GM19438 (cell line): ENCODE measurements at regions not wholly inside any gene's neighbourhood (a gene's known extent, or its start where the extent isn't known, plus 50 kb on each side); places are given as distances from the start of the nearest gene placed in this dataset.

Source experiments
- ATAC-seq: cut with Tn5 transposase; IDR thresholded peaks from one replicate; pipeline ENCODE4 v1.9.1; 2021; ENCODE audit warnings: low read depth; ENCODE audit not compliant: unreplicated experiment

- ATAC-seq: no peak
These were observed 57.6 kb upstream of the SLC6A11 start for GRCh38 chr3:10758304-10759037.

- no peak for ATAC-seq
These were observed 56.5 kb upstream of the SLC6A11 start for GRCh38 chr3:10759495-10759894.

- no peak for ATAC-seq
These were observed 55.8 kb upstream of the SLC6A11 start for GRCh38 chr3:10760199-10760598.

- ATAC-seq: no peak
These were observed 54.4 kb upstream of the SLC6A11 start for GRCh38 chr3:10761583-10761982.

GRCh38 chr3:10762116-10762515 lies 53.9 kb upstream of the SLC6A11 start:
- no peak for ATAC-seq

GRCh38 chr3:10762611-10763247 lies 53.3 kb upstream of the SLC6A11 start:
- no peak for ATAC-seq

GRCh38 chr3:10763248-10763620 lies 52.8 kb upstream of the SLC6A11 start:
- no peak for ATAC-seq

- no peak for ATAC-seq
These were observed 52.2 kb upstream of the SLC6A11 start for GRCh38 chr3:10763817-10764258.

GRCh38 chr3:10764259-10765051 lies 51.6 kb upstream of the SLC6A11 start:
- no peak for ATAC-seq

GRCh38 chr3:10766049-10766705 lies 49.9 kb upstream of the SLC6A11 start:
- ATAC-seq: no peak
